OCI-LY3 (cell line): ENCODE measurements at regions not wholly inside any gene's neighbourhood (a gene's known extent, or its start where the extent isn't known, plus 50 kb on each side); places are given as distances from the start of the nearest gene placed in this dataset.

Experiments used
- EZH2phosphoT487 ChIP-seq: fragments of 200-600 bp; shearing (Covaris generic); IDR thresholded peaks from 2 replicates; pipeline ENCODE4 v1.6.1; 2018; ENCODE audit warnings: antibody characterized with exemption, mixed run types, low read depth
- TF ChIP-seq, protein P1 (sequence below): fragments of 200-600, 300-600 bp; sonication (generic); IDR thresholded peaks from 2 replicates; pipeline ENCODE4 v1.5.1; 2014; ENCODE audit warnings: antibody characterized with exemption, low read length, low read depth

DNA sequence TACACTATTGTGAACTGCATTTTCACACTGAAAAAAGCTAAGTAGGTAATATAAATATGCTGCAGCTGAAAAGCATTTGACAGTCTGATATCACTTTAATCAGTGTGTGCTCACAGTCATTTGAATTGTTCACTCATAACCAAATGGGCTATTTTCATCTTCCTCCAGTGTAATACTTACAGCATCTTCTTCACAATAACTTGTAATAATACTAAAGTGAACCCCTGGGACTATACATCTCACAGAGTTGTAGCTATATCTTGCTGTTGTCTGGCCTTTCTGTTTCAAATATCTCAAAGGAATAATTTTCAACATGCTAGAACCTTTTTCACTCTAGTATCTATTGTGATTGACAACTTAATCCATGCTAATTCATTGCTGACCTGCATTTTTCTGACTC, 66.8 kb upstream of the GALNTL6 start:
- TF ChIP-seq, protein P1, sequence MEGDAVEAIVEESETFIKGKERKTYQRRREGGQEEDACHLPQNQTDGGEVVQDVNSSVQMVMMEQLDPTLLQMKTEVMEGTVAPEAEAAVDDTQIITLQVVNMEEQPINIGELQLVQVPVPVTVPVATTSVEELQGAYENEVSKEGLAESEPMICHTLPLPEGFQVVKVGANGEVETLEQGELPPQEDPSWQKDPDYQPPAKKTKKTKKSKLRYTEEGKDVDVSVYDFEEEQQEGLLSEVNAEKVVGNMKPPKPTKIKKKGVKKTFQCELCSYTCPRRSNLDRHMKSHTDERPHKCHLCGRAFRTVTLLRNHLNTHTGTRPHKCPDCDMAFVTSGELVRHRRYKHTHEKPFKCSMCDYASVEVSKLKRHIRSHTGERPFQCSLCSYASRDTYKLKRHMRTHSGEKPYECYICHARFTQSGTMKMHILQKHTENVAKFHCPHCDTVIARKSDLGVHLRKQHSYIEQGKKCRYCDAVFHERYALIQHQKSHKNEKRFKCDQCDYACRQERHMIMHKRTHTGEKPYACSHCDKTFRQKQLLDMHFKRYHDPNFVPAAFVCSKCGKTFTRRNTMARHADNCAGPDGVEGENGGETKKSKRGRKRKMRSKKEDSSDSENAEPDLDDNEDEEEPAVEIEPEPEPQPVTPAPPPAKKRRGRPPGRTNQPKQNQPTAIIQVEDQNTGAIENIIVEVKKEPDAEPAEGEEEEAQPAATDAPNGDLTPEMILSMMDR: no peak
- TF ChIP-seq EZH2phosphoT487: no peak
